Karpas-422 (cell line): ENCODE measurements at regions not wholly inside any gene's neighbourhood (a gene's known extent, or its start where the extent isn't known, plus 50 kb on each side); places are given as distances from the start of the nearest gene placed in this dataset.
A peak's percentile ranks its signal among the peaks of the same experiment; 100 is the strongest.

ENCODE experiments used
- DNase-seq: peaks from one replicate; pipeline ENCODE4 v3.0.0-alpha.2; 2015
- H2AFZ ChIP-seq: fragments of 200-600 bp; sonication (generic); 2 replicates; pipeline ENCODE4 v1.6.1; 2014; ENCODE audit warnings: antibody characterized with exemption, low read length, mixed read lengths
- H3K27ac ChIP-seq: fragments of 200-600 bp; sonication (generic); 2 replicates; pipeline ENCODE4 v1.5.1; 2014; ENCODE audit warnings: mild to moderate bottlenecking, low read length, moderate library complexity
- H3K27me3 ChIP-seq: fragments of 200-600 bp; sonication (generic); 2 replicates; pipeline ENCODE4 v1.6.1; 2014; ENCODE audit warnings: low read length, mixed read lengths
- H3K36me3 ChIP-seq: fragments of 200-600 bp; sonication (generic); 2 replicates; pipeline ENCODE4 v1.6.1; 2014; ENCODE audit warnings: low read length, mixed read lengths; ENCODE audit not compliant: insufficient read depth
- H3K4me1 ChIP-seq: fragments of 200-600 bp; sonication (generic); 2 replicates; pipeline ENCODE4 v1.6.1; 2014; ENCODE audit warnings: mild to moderate bottlenecking, low read length, mixed read lengths
- H3K4me2 ChIP-seq: fragments of 200-600 bp; sonication (generic); 2 replicates; pipeline ENCODE4 v1.6.1; 2014; ENCODE audit warnings: low read length, low read depth, mild to moderate bottlenecking; ENCODE audit not compliant: poor library complexity, severe bottlenecking
- H3K4me3 ChIP-seq: fragments of 200-600 bp; sonication (generic); 2 replicates; pipeline ENCODE4 v1.5.1; 2014; ENCODE audit warnings: mild to moderate bottlenecking, antibody characterized with exemption, low read length, mixed read lengths
- H3K79me2 ChIP-seq: fragments of 200-600 bp; sonication (generic); 2 replicates; pipeline ENCODE4 v1.6.1; 2014; ENCODE audit warnings: mild to moderate bottlenecking, low read length, mixed read lengths
- H3K9ac ChIP-seq: fragments of 200-600 bp; sonication (generic); 2 replicates; pipeline ENCODE4 v1.6.0; 2014; ENCODE audit warnings: low read length
- H3K9me2 ChIP-seq: fragments of 200-600 bp; sonication (generic), shearing (Covaris generic); replicated peaks from 2 replicates; pipeline ENCODE4 v1.6.0; 2014; ENCODE audit warnings: mild to moderate bottlenecking, low read length, moderate library complexity; ENCODE audit not compliant: insufficient read depth
- H3K9me3 ChIP-seq: fragments of 300-700, 200-600 bp; sonication (generic); 2 replicates; pipeline ENCODE4 v1.6.1; 2014; ENCODE audit warnings: low read length, mixed read lengths
- H4K20me1 ChIP-seq: fragments of 200-600 bp; sonication (generic); 2 replicates; pipeline ENCODE4 v1.6.1; 2014; ENCODE audit warnings: mild to moderate bottlenecking, antibody characterized with exemption, low read length, low read depth; ENCODE audit not compliant: insufficient read depth

- no peaks in the 10 kb centered on the region for H3K9me2 ChIP-seq
- H3K9me3 ChIP-seq, result no peaks in the 10 kb centered on the region
- no peak overlapping the region for H3K4me2 ChIP-seq
Observed at GRCh38 chr6:156389296-156389695, 387.9 kb upstream of the ARID1B start.

GRCh38 chr6:156387472-156387871, 389.7 kb upstream of the ARID1B start:
- H4K20me1 ChIP-seq, result no peaks in the 10 kb centered on the region

More at GRCh38 chr6:156389296-156389695, 387.9 kb upstream of the ARID1B start:
- no peak overlapping the region for H2AFZ ChIP-seq
- no peaks in the 10 kb centered on the region for H3K79me2 ChIP-seq
- H3K36me3 ChIP-seq, result no peaks in the 10 kb centered on the region
- no peaks in the 10 kb centered on the region for H4K20me1 ChIP-seq
- H3K9ac ChIP-seq, result no peak overlapping the region
- DNase-seq, result no peak
- no peak overlapping the region for H3K27ac ChIP-seq
- no peak overlapping the region for H3K4me3 ChIP-seq
- no peaks in the 10 kb centered on the region for H3K4me1 ChIP-seq
- no peaks in the 10 kb centered on the region for H3K27me3 ChIP-seq

GRCh38 chr6:156383059-156383458, 394.1 kb upstream of the ARID1B start:
- peaks cover 12% of the 10 kb centered on the region for H3K4me1 ChIP-seq
- H2AFZ ChIP-seq, result no peak overlapping the region
- no peak overlapping the region for H3K4me2 ChIP-seq
- H3K9me2 ChIP-seq, result no peaks in the 10 kb centered on the region
- no peaks in the 10 kb centered on the region for H3K9me3 ChIP-seq
- H3K4me3 ChIP-seq, result no peak overlapping the region
- H3K79me2 ChIP-seq, result no peaks in the 10 kb centered on the region
- H3K27ac ChIP-seq, result no peak overlapping the region
- no peak for DNase-seq
- no peak overlapping the region for H3K9ac ChIP-seq
- no peaks in the 10 kb centered on the region for H3K36me3 ChIP-seq
- H4K20me1 ChIP-seq, result no peaks in the 10 kb centered on the region
- H3K27me3 ChIP-seq, result no peaks in the 10 kb centered on the region

More at GRCh38 chr6:156387472-156387871, 389.7 kb upstream of the ARID1B start:
- Histone ChIP-seq H3K9me2 (no peaks in the 10 kb centered on the region), H3K4me3 (no peak overlapping the region), H3K27ac (no peak overlapping the region), H2AFZ (no peak overlapping the region), H3K9ac (no peak overlapping the region), H3K4me1 (no peaks in the 10 kb centered on the region), H3K79me2 (no peaks in the 10 kb centered on the region), H3K4me2 (no peak overlapping the region), H3K36me3 (no peaks in the 10 kb centered on the region), H3K27me3 (no peaks in the 10 kb centered on the region), H3K9me3 (no peaks in the 10 kb centered on the region)
- DNase-seq, result no peak

- H3K4me1 ChIP-seq, result peaks cover 12% of the 10 kb centered on the region
- peak overlapping the region; percentile 33 for H3K4me2 ChIP-seq
- H3K9ac ChIP-seq, result no peak overlapping the region
- H3K9me3 ChIP-seq, result no peaks in the 10 kb centered on the region
- H3K4me3 ChIP-seq, result no peak overlapping the region
- H4K20me1 ChIP-seq, result no peaks in the 10 kb centered on the region
- no peaks in the 10 kb centered on the region for H3K27me3 ChIP-seq
- no peaks in the 10 kb centered on the region for H3K9me2 ChIP-seq
- H3K79me2 ChIP-seq, result no peaks in the 10 kb centered on the region
- H3K27ac ChIP-seq, result no peak overlapping the region
- no peak overlapping the region for H2AFZ ChIP-seq
- DNase-seq, result no peak
- no peaks in the 10 kb centered on the region for H3K36me3 ChIP-seq
Observed at GRCh38 chr6:156379392-156380289, 397.5 kb upstream of the ARID1B start.

GRCh38 chr6:156378853-156379252, 398.3 kb upstream of the ARID1B start:
- DNase-seq, result no peak
- Histone ChIP-seq H3K4me3 (no peak overlapping the region), H3K36me3 (no peaks in the 10 kb centered on the region), H3K27me3 (no peaks in the 10 kb centered on the region), H3K9me3 (no peaks in the 10 kb centered on the region), H2AFZ (no peak overlapping the region), H3K9me2 (no peaks in the 10 kb centered on the region), H3K79me2 (no peaks in the 10 kb centered on the region), H3K4me1 (peaks cover 12% of the 10 kb centered on the region), H3K27ac (no peak overlapping the region), H4K20me1 (no peaks in the 10 kb centered on the region), H3K4me2 (no peak overlapping the region), H3K9ac (no peak overlapping the region)

GRCh38 chr6:156376091-156376490, 401.1 kb upstream of the ARID1B start:
- Histone ChIP-seq H3K4me3 (no peak overlapping the region), H3K9me2 (no peaks in the 10 kb centered on the region), H3K27me3 (no peaks in the 10 kb centered on the region), H3K79me2 (no peaks in the 10 kb centered on the region), H3K4me1 (peaks cover 12% of the 10 kb centered on the region), H2AFZ (no peak overlapping the region), H3K9me3 (no peaks in the 10 kb centered on the region), H3K4me2 (no peak overlapping the region), H4K20me1 (no peaks in the 10 kb centered on the region), H3K36me3 (no peaks in the 10 kb centered on the region), H3K27ac (no peak overlapping the region), H3K9ac (no peak overlapping the region)
- DNase-seq, result no peak

GRCh38 chr6:156359912-156360311, 417.3 kb upstream of the ARID1B start:
- Histone ChIP-seq H3K9ac (no peak overlapping the region), H3K4me3 (no peak overlapping the region), H2AFZ (no peak overlapping the region), H3K9me3 (no peaks in the 10 kb centered on the region), H3K4me1 (no peaks in the 10 kb centered on the region), H3K36me3 (no peaks in the 10 kb centered on the region), H3K4me2 (no peak overlapping the region), H3K27ac (no peak overlapping the region), H3K79me2 (no peaks in the 10 kb centered on the region), H3K27me3 (no peaks in the 10 kb centered on the region), H4K20me1 (no peaks in the 10 kb centered on the region), H3K9me2 (no peaks in the 10 kb centered on the region)
- no peak for DNase-seq

- no peak for DNase-seq
- H3K9me3 ChIP-seq, result no peaks in the 10 kb centered on the region
- no peaks in the 10 kb centered on the region for H3K79me2 ChIP-seq
- H4K20me1 ChIP-seq, result no peaks in the 10 kb centered on the region
- no peak overlapping the region for H2AFZ ChIP-seq
- no peak overlapping the region for H3K4me2 ChIP-seq
- H3K27me3 ChIP-seq, result no peaks in the 10 kb centered on the region
- H3K4me3 ChIP-seq, result no peak overlapping the region
- no peaks in the 10 kb centered on the region for H3K36me3 ChIP-seq
- H3K4me1 ChIP-seq, result no peaks in the 10 kb centered on the region
- no peak overlapping the region for H3K27ac ChIP-seq
- no peaks in the 10 kb centered on the region for H3K9me2 ChIP-seq
- H3K9ac ChIP-seq, result no peak overlapping the region
Observed at GRCh38 chr6:156352861-156353260, 424.3 kb upstream of the ARID1B start.
